Kidney (tissue), 13 donors: ENCODE measurements at regions not wholly inside any gene's neighbourhood (a gene's known extent, or its start where the extent isn't known, plus 50 kb on each side); places are given as distances from the start of the nearest gene placed in this dataset.

ENCODE experiments used
- DNase-seq, 5 donors: peaks; one replicate each; pipeline ENCODE4 v3.0.0-alpha.2; 2013 to 2020
- FAIRE-seq: peaks from 2 replicates; lab custom pipeline; 2012; peaks lifted over from hg19 to GRCh38; lab: Jason Lieb, UNC
- H3K27ac ChIP-seq, 2 donors: one replicate each; pipeline ENCODE4 v1.7.0; 2013; ENCODE audit warnings: low read depth in 2 of 2, low read length in 2 of 2, inconsistent platforms in 1 of 2
- H3K27me3 ChIP-seq: one replicate; pipeline ENCODE4 v1.7.1; 2013; ENCODE audit warnings: low read length, inconsistent platforms; ENCODE audit not compliant: control insufficient read depth, insufficient read depth
- H3K36me3 ChIP-seq, 3 donors: one replicate each; pipeline versions ENCODE4 v1.7.0 to v1.7.1; 2013; ENCODE audit warnings: low read length in 3 of 3, control low read depth in 1 of 3, inconsistent platforms in 1 of 3; ENCODE audit not compliant: insufficient read depth in 3 of 3, control insufficient read depth in 2 of 3
- H3K4me1 ChIP-seq, 3 donors: one replicate each; pipeline versions ENCODE4 v1.7.0 to v1.7.1; 2013; ENCODE audit warnings: low read length in 3 of 3, inconsistent platforms in 1 of 3, low read depth in 1 of 3; ENCODE audit not compliant: control insufficient read depth in 2 of 3, insufficient read depth in 2 of 3
- H3K4me3 ChIP-seq, 3 donors: one replicate each; pipeline versions ENCODE4 v1.7.0 to v1.8.1; 2013; ENCODE audit warnings: low read length in 3 of 3, control low read depth in 1 of 3, inconsistent platforms in 1 of 3
- H3K9ac ChIP-seq, 3 donors: one replicate each; pipeline versions ENCODE4 v1.7.0 to v1.7.1; 2013; ENCODE audit warnings: low read length in 3 of 3, control low read depth in 1 of 3, inconsistent platforms in 1 of 3
- H3K9me3 ChIP-seq, 3 donors: one replicate each; pipeline versions ENCODE4 v1.7.0 to v1.7.1; 2013; ENCODE audit warnings: low read length in 3 of 3, control low read depth in 1 of 3, inconsistent platforms in 1 of 3; ENCODE audit not compliant: control insufficient read depth in 2 of 3, insufficient read depth in 1 of 3
- intact Hi-C: fragments of 100-400 bp; cut with DNase I; formaldehyde crosslinking; loops from one replicate; pipeline ENCODE4 v1.11.1; 2022
- TF ChIP-seq, protein P1 (sequence below): IDR thresholded peaks from 3 replicates; pipeline ENCODE4 v1.5.1; 2012; ENCODE audit warnings: mild to moderate bottlenecking, moderate library complexity, borderline replicate concordance; ENCODE audit not compliant: insufficient read depth; ENCODE audit errors: extremely low read depth
- donor health status: control.
- donor health status: control.
- donor health status: control.
- donor health status: control.
- donor health status: control.
- donor health status: DM: yes; HTN: yes; CAD: no.
- donor health status: Normal renal cell carcinoma (clear cell type).

GRCh38 chr2:157940024-157940423 is 63.9 kb upstream of the ACVR1 start:
- FAIRE-seq (no peak), DNase-seq (no peak)
- TF ChIP-seq, protein P1, sequence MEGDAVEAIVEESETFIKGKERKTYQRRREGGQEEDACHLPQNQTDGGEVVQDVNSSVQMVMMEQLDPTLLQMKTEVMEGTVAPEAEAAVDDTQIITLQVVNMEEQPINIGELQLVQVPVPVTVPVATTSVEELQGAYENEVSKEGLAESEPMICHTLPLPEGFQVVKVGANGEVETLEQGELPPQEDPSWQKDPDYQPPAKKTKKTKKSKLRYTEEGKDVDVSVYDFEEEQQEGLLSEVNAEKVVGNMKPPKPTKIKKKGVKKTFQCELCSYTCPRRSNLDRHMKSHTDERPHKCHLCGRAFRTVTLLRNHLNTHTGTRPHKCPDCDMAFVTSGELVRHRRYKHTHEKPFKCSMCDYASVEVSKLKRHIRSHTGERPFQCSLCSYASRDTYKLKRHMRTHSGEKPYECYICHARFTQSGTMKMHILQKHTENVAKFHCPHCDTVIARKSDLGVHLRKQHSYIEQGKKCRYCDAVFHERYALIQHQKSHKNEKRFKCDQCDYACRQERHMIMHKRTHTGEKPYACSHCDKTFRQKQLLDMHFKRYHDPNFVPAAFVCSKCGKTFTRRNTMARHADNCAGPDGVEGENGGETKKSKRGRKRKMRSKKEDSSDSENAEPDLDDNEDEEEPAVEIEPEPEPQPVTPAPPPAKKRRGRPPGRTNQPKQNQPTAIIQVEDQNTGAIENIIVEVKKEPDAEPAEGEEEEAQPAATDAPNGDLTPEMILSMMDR = no peak
- H3K27ac ChIP-seq = no peak overlapping the region
- H3K9ac ChIP-seq = no peak overlapping the region
- no peak overlapping the region for H3K4me3 ChIP-seq
- intact Hi-C loops = no loop called here
- H3K4me1 ChIP-seq = no peaks in the 10 kb centered on the region
- H3K27me3 ChIP-seq = no peaks in the 10 kb centered on the region
- no peaks in the 10 kb centered on the region for H3K36me3 ChIP-seq
- no peaks in the 10 kb centered on the region for H3K9me3 ChIP-seq

GRCh38 chr2:157938556-157938955 is 62.4 kb upstream of the ACVR1 start:
- no peaks in the 10 kb centered on the region for H3K36me3 ChIP-seq
- no peak for FAIRE-seq
- no peak overlapping the region for H3K27ac ChIP-seq
- no peak for DNase-seq
- no peak overlapping the region for H3K4me3 ChIP-seq
- H3K4me1 ChIP-seq = no peaks in the 10 kb centered on the region
- intact Hi-C loops = no loop called here
- no peaks in the 10 kb centered on the region for H3K9me3 ChIP-seq
- no peaks in the 10 kb centered on the region for H3K27me3 ChIP-seq
- TF ChIP-seq, protein P1 = no peak
- H3K9ac ChIP-seq = no peak overlapping the region

- Histone ChIP-seq H3K27me3 (no peaks in the 10 kb centered on the region), H3K9ac (no peak overlapping the region), H3K9me3 (no peaks in the 10 kb centered on the region), H3K4me1 (peaks cover 0 to 2% (median 0%) of the 10 kb centered on the region in 3 donors), H3K27ac (no peak overlapping the region), H3K4me3 (no peak overlapping the region), H3K36me3 (no peaks in the 10 kb centered on the region)
- TF ChIP-seq, protein P1 = no peak
- FAIRE-seq = no peak
- intact Hi-C loops = no loop called here
- no peak for DNase-seq
Measured at GRCh38 chr2:157936406-157936805, 60.3 kb upstream of the ACVR1 start.

DNA sequence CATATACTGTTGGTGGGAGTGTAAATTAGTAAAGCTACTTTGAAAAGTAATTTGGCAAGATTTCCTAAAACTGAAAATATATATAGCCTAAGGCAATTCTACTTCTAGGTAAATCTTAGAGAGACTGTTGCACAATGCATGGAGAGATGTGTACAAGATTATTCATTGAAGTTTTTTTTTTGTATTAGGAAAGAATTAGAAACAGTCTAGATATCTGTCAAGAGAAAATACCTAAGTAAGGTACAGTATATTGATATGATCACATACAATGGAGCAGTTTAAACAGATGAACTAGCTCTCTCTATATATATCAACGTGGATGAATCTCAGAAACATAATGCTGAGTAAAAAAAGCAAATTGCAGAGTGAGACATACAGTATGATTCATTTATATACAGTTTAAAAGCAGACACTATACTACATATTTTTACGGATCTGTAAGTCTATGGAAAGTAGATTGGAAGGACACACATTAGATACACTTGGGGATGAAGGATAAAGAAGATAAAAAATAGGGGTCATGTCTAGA is 59.3 kb upstream of the ACVR1 start:
- intact Hi-C loops = no loop called here
- DNase-seq (no peak), FAIRE-seq (no peak)
- H3K9ac ChIP-seq = no peak overlapping the region
- H3K4me3 ChIP-seq = no peak overlapping the region
- no peak overlapping the region for H3K27ac ChIP-seq
- no peaks in the 10 kb centered on the region for H3K27me3 ChIP-seq
- no peaks in the 10 kb centered on the region for H3K36me3 ChIP-seq
- TF ChIP-seq, protein P1 = no peak
- H3K9me3 ChIP-seq = no peaks in the 10 kb centered on the region
- H3K4me1 ChIP-seq = peaks cover 0 to 4% (median 0%) of the 10 kb centered on the region in 3 donors
